ENCODE measurements at regions not wholly inside any gene's neighbourhood (a gene's known extent, or its start where the extent isn't known, plus 50 kb on each side); places are given as distances from the start of the nearest gene placed in this dataset.

GRCh38 chr16:7026639-7027038 lies 306.0 kb upstream of the RBFOX1 start:
- H3K27me3 Mint-ChIP-seq (ENCODE audit: unreplicated experiment): no peaks in the 10 kb centered on the region
- no peaks in the 10 kb centered on the region for H3K4me1 Mint-ChIP-seq (ENCODE audit: low read depth, unreplicated experiment)
- H3K4me3 Mint-ChIP-seq (ENCODE audit: low read depth, unreplicated experiment): no peak overlapping the region
- CTCF ChIA-PET: interaction anchor here (0.6 kb wide), 1 partner anchor 46 kb away, joined by 4 read pairs; no protein-coding TSS in a partner anchor
- peaks cover 16% of the 10 kb centered on the region for H3K9me3 Mint-ChIP-seq (ENCODE audit: low read depth, unreplicated experiment)
- no peak for DNase-seq
- H3K27ac Mint-ChIP-seq (ENCODE audit: unreplicated experiment): no peak overlapping the region
- H3K36me3 Mint-ChIP-seq (ENCODE audit: insufficient read depth, unreplicated experiment): no peaks in the 10 kb centered on the region
- no TSS peak for BruUV-seq (replicated peaks)
- intact Hi-C loops (cut with micrococcal nuclease; ENCODE audit: unreplicated experiment): no loop called here
- TF ChIP-seq CTCF (IDR thresholded peaks at IDR 0.05; ENCODE audit: unreplicated experiment): no peak

GRCh38 chr16:7025616-7026190 lies 306.9 kb upstream of the RBFOX1 start:
- peak; percentile 37 for TF ChIP-seq CTCF (IDR thresholded peaks at IDR 0.05; ENCODE audit: unreplicated experiment)
- H3K9me3 Mint-ChIP-seq (ENCODE audit: low read depth, unreplicated experiment): peaks cover 13% of the 10 kb centered on the region
- H3K27ac Mint-ChIP-seq (ENCODE audit: unreplicated experiment): no peak overlapping the region
- peak; percentile 41 for DNase-seq
- intact Hi-C loops (cut with micrococcal nuclease; ENCODE audit: unreplicated experiment): no loop called here
- H3K36me3 Mint-ChIP-seq (ENCODE audit: insufficient read depth, unreplicated experiment): no peaks in the 10 kb centered on the region
- H3K27me3 Mint-ChIP-seq (ENCODE audit: unreplicated experiment): no peaks in the 10 kb centered on the region
- H3K4me3 Mint-ChIP-seq (ENCODE audit: low read depth, unreplicated experiment): no peak overlapping the region
- no peaks in the 10 kb centered on the region for H3K4me1 Mint-ChIP-seq (ENCODE audit: low read depth, unreplicated experiment)
- BruUV-seq (replicated peaks): no TSS peak
- CTCF ChIA-PET: interaction anchor here (0.6 kb wide), 2 partner anchors 45 to 1775 kb away, joined by 4 to 6 read pairs; no protein-coding TSS in a partner anchor

GRCh38 chr16:7021653-7022275 lies 310.9 kb upstream of the RBFOX1 start:
- no peaks in the 10 kb centered on the region for H3K36me3 Mint-ChIP-seq (ENCODE audit: insufficient read depth, unreplicated experiment)
- intact Hi-C loops (cut with micrococcal nuclease; ENCODE audit: unreplicated experiment): no loop called here
- H3K27me3 Mint-ChIP-seq (ENCODE audit: unreplicated experiment): no peaks in the 10 kb centered on the region
- H3K9me3 Mint-ChIP-seq (ENCODE audit: low read depth, unreplicated experiment): peaks cover 20% of the 10 kb centered on the region
- no TSS peak for BruUV-seq (replicated peaks)
- H3K27ac Mint-ChIP-seq (ENCODE audit: unreplicated experiment): no peak overlapping the region
- CTCF ChIA-PET: no interaction called here
- DNase-seq: no peak
- no peaks in the 10 kb centered on the region for H3K4me1 Mint-ChIP-seq (ENCODE audit: low read depth, unreplicated experiment)
- no peak for TF ChIP-seq CTCF (IDR thresholded peaks at IDR 0.05; ENCODE audit: unreplicated experiment)
- H3K4me3 Mint-ChIP-seq (ENCODE audit: low read depth, unreplicated experiment): no peak overlapping the region

- CTCF ChIA-PET: no interaction called here
- Mint-ChIP-seq H3K36me3 (ENCODE audit: insufficient read depth, unreplicated experiment) (no peaks in the 10 kb centered on the region), H3K27me3 (ENCODE audit: unreplicated experiment) (no peaks in the 10 kb centered on the region), H3K4me3 (ENCODE audit: low read depth, unreplicated experiment) (no peak overlapping the region), H3K27ac (ENCODE audit: unreplicated experiment) (no peak overlapping the region), H3K4me1 (ENCODE audit: low read depth, unreplicated experiment) (no peaks in the 10 kb centered on the region), H3K9me3 (ENCODE audit: low read depth, unreplicated experiment) (peaks cover 13% of the 10 kb centered on the region)
- no peak for TF ChIP-seq CTCF (IDR thresholded peaks at IDR 0.05; ENCODE audit: unreplicated experiment)
- no peak for DNase-seq
- no TSS peak for BruUV-seq (replicated peaks)
- intact Hi-C loops (cut with micrococcal nuclease; ENCODE audit: unreplicated experiment): no loop called here
Observed at GRCh38 chr16:7017006-7017662, 315.5 kb upstream of the RBFOX1 start.

All from Calu3 (cell line).